HFFc6 (cell line): ENCODE measurements at regions not wholly inside any gene's neighbourhood (a gene's known extent, or its start where the extent isn't known, plus 50 kb on each side); places are given as distances from the start of the nearest gene placed in this dataset.

Source experiments
- DNase-seq: peaks from one replicate; pipeline ENCODE4 v3.0.0-alpha.2; 2018
- H3K27ac Mint-ChIP-seq: 2 replicates; pipeline ENCODE4 v1.8.0; 2020; ENCODE audit warnings: mild to moderate bottlenecking, mixed read lengths
- H3K27me3 Mint-ChIP-seq: 2 replicates; pipeline ENCODE4 v1.8.0; 2021; ENCODE audit warnings: mild to moderate bottlenecking, moderate library complexity, mixed read lengths; ENCODE audit not compliant: insufficient read depth
- H3K36me3 Mint-ChIP-seq: 2 replicates; pipeline ENCODE4 v1.8.0; 2021; ENCODE audit warnings: low read depth, mixed read lengths
- H3K4me1 Mint-ChIP-seq: 2 replicates; pipeline ENCODE4 v1.8.0; 2020; ENCODE audit warnings: low read depth, mixed read lengths
- H3K4me3 Mint-ChIP-seq: 2 replicates; pipeline ENCODE4 v1.8.0; 2020; ENCODE audit warnings: mild to moderate bottlenecking, moderate library complexity, mixed read lengths
- H3K9me3 Mint-ChIP-seq: 2 replicates; pipeline ENCODE4 v1.8.0; 2020; ENCODE audit warnings: mild to moderate bottlenecking, mixed read lengths
- TF ChIP-seq, protein P1 (sequence below): fragments of 200-600 bp; sonication (generic); IDR thresholded peaks from 2 replicates; pipeline ENCODE4 v1.5.0; 2021; ENCODE audit warnings: antibody characterized with exemption, mild to moderate bottlenecking

DNA sequence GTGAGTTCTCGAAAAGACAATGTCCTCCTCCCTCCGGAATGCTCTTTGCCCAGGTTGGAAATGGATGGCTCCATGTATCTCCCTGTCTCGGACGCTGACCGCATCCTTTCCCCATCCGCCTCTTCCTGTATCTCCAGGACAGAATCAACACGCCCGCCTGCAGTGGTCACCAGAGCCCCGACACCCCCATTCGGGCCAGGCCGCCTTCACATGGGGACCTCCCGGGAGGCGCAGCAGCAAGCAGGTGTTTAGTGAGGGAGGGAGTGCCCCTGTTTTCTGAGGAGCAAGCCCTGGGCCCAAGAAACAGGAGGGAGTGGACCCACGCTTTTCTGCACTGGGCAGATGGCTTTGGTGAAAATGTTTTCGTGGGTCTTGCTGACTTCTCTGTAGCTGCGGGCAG is 83.5 kb upstream of the TTC34 start:
- Mint-ChIP-seq H3K27me3 (no peaks in the 10 kb centered on the region; the same call in 1 of the 2 replicates), H3K9me3 (peaks cover 35% of the 10 kb centered on the region), H3K27ac (no peak overlapping the region), H3K4me3 (no peak overlapping the region), H3K36me3 (no peaks in the 10 kb centered on the region), H3K4me1 (no peaks in the 10 kb centered on the region)
- TF ChIP-seq, protein P1, sequence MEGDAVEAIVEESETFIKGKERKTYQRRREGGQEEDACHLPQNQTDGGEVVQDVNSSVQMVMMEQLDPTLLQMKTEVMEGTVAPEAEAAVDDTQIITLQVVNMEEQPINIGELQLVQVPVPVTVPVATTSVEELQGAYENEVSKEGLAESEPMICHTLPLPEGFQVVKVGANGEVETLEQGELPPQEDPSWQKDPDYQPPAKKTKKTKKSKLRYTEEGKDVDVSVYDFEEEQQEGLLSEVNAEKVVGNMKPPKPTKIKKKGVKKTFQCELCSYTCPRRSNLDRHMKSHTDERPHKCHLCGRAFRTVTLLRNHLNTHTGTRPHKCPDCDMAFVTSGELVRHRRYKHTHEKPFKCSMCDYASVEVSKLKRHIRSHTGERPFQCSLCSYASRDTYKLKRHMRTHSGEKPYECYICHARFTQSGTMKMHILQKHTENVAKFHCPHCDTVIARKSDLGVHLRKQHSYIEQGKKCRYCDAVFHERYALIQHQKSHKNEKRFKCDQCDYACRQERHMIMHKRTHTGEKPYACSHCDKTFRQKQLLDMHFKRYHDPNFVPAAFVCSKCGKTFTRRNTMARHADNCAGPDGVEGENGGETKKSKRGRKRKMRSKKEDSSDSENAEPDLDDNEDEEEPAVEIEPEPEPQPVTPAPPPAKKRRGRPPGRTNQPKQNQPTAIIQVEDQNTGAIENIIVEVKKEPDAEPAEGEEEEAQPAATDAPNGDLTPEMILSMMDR: no peak
- DNase-seq: no peak

DNA sequence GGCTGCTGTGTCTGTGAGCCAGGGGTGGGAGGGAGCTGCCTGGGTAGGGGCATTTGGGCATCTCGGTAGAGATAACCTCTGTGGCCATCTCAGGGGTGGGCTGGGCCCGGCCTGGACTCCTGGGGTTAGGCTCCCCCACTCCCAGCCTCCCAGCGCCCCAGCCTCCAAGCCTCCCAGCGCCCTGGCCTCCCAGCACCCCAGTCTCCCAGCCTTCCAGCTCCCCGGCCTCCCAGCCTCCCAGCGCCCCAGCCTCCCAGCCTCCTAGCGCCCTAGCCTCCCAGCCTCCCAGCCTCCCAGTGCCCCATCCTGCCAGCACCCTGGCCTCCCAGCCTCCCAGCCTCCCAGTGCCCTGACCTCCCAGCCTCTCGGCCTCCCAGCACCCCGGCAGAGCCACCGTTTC is 85.1 kb upstream of the TTC34 start:
- peaks cover 41% of the 10 kb centered on the region for H3K9me3 Mint-ChIP-seq
- no peaks in the 10 kb centered on the region for H3K36me3 Mint-ChIP-seq
- no peaks in the 10 kb centered on the region for H3K4me1 Mint-ChIP-seq
- no peak overlapping the region for H3K4me3 Mint-ChIP-seq
- no peak for DNase-seq
- TF ChIP-seq, protein P1: no peak
- no peak overlapping the region for H3K27ac Mint-ChIP-seq
- no peaks in the 10 kb centered on the region; the same call in 1 of the 2 replicates for H3K27me3 Mint-ChIP-seq

DNA sequence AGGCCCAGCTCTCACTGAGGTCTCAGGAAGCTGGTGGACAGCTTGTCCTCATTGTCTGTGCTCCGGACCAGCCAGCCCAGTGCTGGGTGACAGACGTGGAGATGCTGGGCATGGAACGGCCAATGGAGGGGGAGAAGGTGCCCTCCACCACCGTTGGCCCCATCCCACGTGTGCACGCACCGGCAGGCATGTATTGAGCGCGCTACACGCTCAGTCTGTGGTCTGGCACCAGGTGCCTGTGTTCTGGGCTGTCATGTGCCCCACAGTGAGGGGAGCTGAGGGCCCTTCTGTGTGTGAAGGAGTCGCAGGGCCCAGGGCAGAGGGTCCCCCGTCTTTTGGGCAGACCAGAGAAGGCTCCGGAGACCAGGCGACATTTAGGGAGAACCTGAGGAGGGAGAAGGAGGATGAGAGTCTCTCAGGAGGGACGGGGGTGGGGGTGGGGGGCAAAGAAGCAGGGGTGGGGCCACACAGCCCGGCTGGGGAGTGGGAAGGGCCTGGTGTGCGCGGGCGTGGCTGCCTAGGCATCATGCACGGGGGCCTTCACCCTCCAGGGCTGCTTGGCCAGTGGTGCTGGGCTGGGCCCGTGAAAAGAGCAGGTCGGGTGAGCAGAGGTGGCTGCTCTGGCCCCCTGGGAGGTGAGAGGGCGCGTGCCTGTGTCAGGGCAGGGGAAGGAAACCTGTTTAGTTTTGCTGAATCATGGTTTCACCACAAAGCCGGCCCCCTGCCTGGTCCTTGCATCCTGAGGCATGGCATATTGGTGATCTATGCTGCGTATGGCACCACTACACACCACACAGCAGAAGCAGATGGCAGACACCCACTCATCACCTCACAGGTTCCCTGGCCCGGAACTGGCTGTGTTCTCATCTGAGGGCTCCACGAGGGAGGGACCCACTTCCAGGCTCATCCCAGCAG is 86.7 kb upstream of the TTC34 start:
- Mint-ChIP-seq H3K4me3 (no peak overlapping the region), H3K36me3 (no peaks in the 10 kb centered on the region), H3K9me3 (peaks cover 47% of the 10 kb centered on the region), H3K27ac (no peak overlapping the region), H3K4me1 (no peaks in the 10 kb centered on the region), H3K27me3 (no peaks in the 10 kb centered on the region; the same call in 1 of the 2 replicates)
- no peak for DNase-seq
- TF ChIP-seq, protein P1: no peak

DNA sequence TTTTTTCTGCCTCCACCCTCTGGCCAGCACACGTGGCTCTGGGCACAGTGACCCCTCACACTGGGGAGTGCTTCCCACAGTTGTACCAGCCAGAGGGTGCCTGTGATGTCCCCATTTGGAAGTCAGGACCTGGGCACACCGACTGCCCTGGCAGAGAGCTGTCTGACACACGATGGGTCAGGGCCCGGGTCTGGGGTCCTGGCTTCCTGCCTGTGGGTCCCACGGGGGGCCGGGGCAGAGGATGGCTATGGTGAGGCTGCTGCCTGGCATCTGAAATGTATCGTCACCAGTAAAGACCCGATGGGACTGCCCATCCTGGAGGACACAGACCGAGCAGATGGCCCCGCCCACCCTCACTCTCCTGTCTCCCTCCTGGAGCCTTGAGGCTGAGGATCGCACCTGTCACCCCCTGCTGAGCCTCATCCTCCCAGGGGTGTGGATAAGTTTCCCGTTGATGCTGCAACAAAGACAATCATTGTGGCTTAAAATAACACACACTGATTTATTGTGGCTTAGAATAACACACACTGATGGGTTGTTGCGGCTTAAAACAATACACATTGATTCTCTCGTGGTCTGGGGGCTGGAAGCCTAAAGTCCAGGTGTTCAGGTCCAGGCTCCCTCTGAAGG is 88.8 kb upstream of the TTC34 start:
- peaks cover 51% of the 10 kb centered on the region for H3K9me3 Mint-ChIP-seq
- TF ChIP-seq, protein P1: no peak
- no peaks in the 10 kb centered on the region for H3K4me1 Mint-ChIP-seq
- H3K27me3 Mint-ChIP-seq: no peaks in the 10 kb centered on the region
- DNase-seq: no peak
- H3K36me3 Mint-ChIP-seq: no peaks in the 10 kb centered on the region
- H3K4me3 Mint-ChIP-seq: no peak overlapping the region
- H3K27ac Mint-ChIP-seq: no peak overlapping the region

DNA sequence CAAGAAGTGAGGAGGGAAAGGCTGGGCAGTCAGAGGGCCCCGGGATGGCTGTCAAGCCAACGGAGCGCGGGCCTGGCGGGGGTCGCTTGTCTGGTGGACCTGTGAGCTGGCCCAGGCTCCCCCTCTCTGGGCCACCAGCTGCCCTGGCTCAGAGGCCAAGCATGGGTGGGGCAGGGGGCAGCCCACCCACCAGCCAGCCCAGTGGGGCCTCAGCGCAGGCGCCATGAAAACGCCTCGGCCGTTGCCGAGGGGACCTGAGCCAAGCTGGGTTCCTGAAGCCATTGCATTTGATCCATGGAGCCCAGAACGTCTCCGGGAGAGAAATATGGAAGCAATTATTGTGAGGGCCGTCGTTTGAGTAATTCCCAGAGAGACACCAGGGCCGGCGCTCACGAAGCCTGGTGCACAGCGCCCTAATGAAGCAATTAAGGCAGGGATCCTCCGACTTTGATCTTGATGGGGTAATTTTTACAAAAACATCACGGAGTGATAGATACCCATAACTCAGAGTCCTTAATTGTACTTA is 90.5 kb upstream of the TTC34 start:
- H3K4me3 Mint-ChIP-seq: no peak overlapping the region
- TF ChIP-seq, protein P1: no peak
- peaks cover 6% of the 10 kb centered on the region; the same call in 1 of the 2 replicates for H3K36me3 Mint-ChIP-seq
- no peaks in the 10 kb centered on the region for H3K4me1 Mint-ChIP-seq
- no peak for DNase-seq
- H3K27ac Mint-ChIP-seq: no peak overlapping the region
- peaks cover 51% of the 10 kb centered on the region for H3K9me3 Mint-ChIP-seq
- H3K27me3 Mint-ChIP-seq: no peaks in the 10 kb centered on the region
